ENCODE measurements at regions not wholly inside any gene's neighbourhood (a gene's known extent, or its start where the extent isn't known, plus 50 kb on each side); places are given as distances from the start of the nearest gene placed in this dataset.

DNA sequence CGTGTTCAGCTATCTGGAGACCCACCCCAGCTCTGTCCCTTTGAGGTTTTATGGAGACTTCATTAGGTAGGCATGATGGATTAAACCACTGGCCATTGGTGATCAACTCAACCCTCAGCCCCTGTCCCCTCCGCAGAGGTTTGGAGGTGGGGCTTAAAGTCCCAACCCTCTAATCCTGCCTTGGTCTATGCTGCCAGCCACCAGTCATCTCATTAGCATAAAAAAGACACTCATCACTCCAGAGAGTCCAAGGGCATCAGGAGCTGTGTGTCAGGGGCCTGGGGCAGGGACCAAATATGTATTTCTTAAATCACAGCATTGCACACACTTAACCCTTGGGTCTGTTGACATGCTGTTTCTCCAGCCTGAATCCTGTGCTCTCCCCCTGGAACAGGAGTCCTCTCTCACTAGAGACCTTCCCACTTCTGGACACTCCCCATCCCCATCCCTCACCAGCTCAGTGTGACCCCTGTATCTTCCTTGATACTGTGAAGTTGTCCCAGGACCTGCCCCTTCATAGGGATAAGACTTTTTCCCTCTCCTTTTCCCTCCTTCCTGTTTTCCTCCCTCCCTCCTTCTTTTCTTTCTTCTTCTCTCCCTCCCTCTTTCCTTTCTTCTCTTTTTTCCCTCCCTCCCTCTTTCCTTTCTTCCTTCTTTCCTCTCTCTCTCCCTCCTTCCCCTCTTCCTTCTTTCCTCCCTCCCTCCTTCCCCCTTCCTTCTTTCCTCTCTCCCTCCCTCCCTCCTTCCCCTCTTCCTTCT lies 54.7 kb upstream of the CLMN start:
- H3K9me1 ChIP-seq (ENCODE audit: control insufficient read depth, extremely low read depth, insufficient read depth, low read length) = no peaks in the 10 kb centered on the region
- H3K27me3 ChIP-seq (ENCODE audit: control insufficient read depth, extremely low read depth, insufficient read depth, low read length) = peaks cover 17% of the 10 kb centered on the region
- H3K4me2 ChIP-seq (ENCODE audit: control insufficient read depth, extremely low read depth, insufficient read depth, low read depth, low read length) = no peak overlapping the region
- H3K27ac ChIP-seq (ENCODE audit: control insufficient read depth, insufficient read depth, low read length) = no peak overlapping the region
- no peak overlapping the region for H3K9ac ChIP-seq (ENCODE audit: control insufficient read depth, extremely low read depth, insufficient read depth, low read length)
- no peak for DNase-seq (ENCODE audit: low read depth, low spot score)
- no peaks in the 10 kb centered on the region for H3K4me1 ChIP-seq (ENCODE audit: control insufficient read depth, extremely low read depth, insufficient read depth, low read length)
- FAIRE-seq = no peak
- no peak overlapping the region for H2AFZ ChIP-seq (ENCODE audit: control insufficient read depth, low read length)
- dilution Hi-C loops (cut with MboI; ENCODE audit: extremely low pct_ligation_motif_present, low sequenced_read_pairs) = no loop called here
- no peaks in the 10 kb centered on the region for H3K36me3 ChIP-seq (ENCODE audit: control insufficient read depth in 2 of 2, extremely low read depth in 1 of 2, insufficient read depth in 2 of 2, low read length in 2 of 2)
- H4K20me1 ChIP-seq (ENCODE audit: control insufficient read depth, extremely low read depth, insufficient read depth, low read length) = no peaks in the 10 kb centered on the region
- TF ChIP-seq, protein P1, sequence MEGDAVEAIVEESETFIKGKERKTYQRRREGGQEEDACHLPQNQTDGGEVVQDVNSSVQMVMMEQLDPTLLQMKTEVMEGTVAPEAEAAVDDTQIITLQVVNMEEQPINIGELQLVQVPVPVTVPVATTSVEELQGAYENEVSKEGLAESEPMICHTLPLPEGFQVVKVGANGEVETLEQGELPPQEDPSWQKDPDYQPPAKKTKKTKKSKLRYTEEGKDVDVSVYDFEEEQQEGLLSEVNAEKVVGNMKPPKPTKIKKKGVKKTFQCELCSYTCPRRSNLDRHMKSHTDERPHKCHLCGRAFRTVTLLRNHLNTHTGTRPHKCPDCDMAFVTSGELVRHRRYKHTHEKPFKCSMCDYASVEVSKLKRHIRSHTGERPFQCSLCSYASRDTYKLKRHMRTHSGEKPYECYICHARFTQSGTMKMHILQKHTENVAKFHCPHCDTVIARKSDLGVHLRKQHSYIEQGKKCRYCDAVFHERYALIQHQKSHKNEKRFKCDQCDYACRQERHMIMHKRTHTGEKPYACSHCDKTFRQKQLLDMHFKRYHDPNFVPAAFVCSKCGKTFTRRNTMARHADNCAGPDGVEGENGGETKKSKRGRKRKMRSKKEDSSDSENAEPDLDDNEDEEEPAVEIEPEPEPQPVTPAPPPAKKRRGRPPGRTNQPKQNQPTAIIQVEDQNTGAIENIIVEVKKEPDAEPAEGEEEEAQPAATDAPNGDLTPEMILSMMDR (optimal IDR thresholded peaks at IDR 0.05 in 1 of 3, IDR thresholded peaks at IDR 0.05 in 1 of 3, conservative IDR thresholded peaks at IDR 0.05 in 1 of 3; ENCODE audit: extremely low read depth in 1 of 3, insufficient read depth in 2 of 3, low read length in 3 of 3) = no peak
- no peak for TF ChIP-seq EZH2 (IDR thresholded peaks at IDR 0.05; ENCODE audit: low read length)
- H3K9me3 ChIP-seq (ENCODE audit: control insufficient read depth, low read depth, low read length) = no peaks in the 10 kb centered on the region
- H3K79me2 ChIP-seq (ENCODE audit: control insufficient read depth, insufficient read depth, low read length) = no peaks in the 10 kb centered on the region
- no peak overlapping the region for H3K4me3 ChIP-seq (ENCODE audit: control insufficient read depth in 2 of 3, extremely low read depth in 1 of 3, insufficient read depth in 2 of 3, low read depth in 1 of 3, low read length in 3 of 3)

DNA sequence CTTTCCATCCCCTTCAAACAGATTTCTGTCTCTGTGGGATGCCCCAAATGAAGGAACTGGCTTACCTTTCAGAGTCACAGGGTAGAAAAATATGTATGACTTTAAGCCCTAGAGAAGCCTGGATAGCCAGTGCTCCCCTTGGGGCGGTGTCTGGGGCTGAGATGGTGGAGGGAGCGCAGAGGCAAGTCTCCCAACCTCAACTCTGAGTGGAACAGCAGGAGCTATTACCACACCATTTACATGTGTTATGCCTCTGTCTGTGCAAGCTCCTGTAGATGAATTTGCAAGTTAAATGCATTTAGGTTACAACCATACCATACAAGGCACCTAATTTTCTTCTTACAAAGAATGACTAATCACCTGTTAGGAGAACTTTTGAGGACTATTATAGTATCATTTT lies 50.4 kb upstream of the CLMN start:
- H4K20me1 ChIP-seq (ENCODE audit: control insufficient read depth, extremely low read depth, insufficient read depth, low read length) = no peaks in the 10 kb centered on the region
- FAIRE-seq (no peak), DNase-seq (ENCODE audit: low read depth, low spot score) (no peak)
- H3K9me1 ChIP-seq (ENCODE audit: control insufficient read depth, extremely low read depth, insufficient read depth, low read length) = no peaks in the 10 kb centered on the region
- no peak overlapping the region for H2AFZ ChIP-seq (ENCODE audit: control insufficient read depth, low read length)
- H3K9me3 ChIP-seq (ENCODE audit: control insufficient read depth, low read depth, low read length) = no peaks in the 10 kb centered on the region
- H3K9ac ChIP-seq (ENCODE audit: control insufficient read depth, extremely low read depth, insufficient read depth, low read length) = no peak overlapping the region
- H3K4me1 ChIP-seq (ENCODE audit: control insufficient read depth, extremely low read depth, insufficient read depth, low read length) = peaks cover 16% of the 10 kb centered on the region
- H3K36me3 ChIP-seq (ENCODE audit: control insufficient read depth in 2 of 2, extremely low read depth in 1 of 2, insufficient read depth in 2 of 2, low read length in 2 of 2) = no peaks in the 10 kb centered on the region
- dilution Hi-C loops (cut with MboI; ENCODE audit: extremely low pct_ligation_motif_present, low sequenced_read_pairs) = no loop called here
- H3K27me3 ChIP-seq (ENCODE audit: control insufficient read depth, extremely low read depth, insufficient read depth, low read length) = peaks cover 9% of the 10 kb centered on the region
- H3K79me2 ChIP-seq (ENCODE audit: control insufficient read depth, insufficient read depth, low read length) = no peaks in the 10 kb centered on the region
- H3K4me3 ChIP-seq (ENCODE audit: control insufficient read depth in 2 of 3, extremely low read depth in 1 of 3, insufficient read depth in 2 of 3, low read depth in 1 of 3, low read length in 3 of 3) = no peak overlapping the region
- H3K27ac ChIP-seq (ENCODE audit: control insufficient read depth, insufficient read depth, low read length) = no peak overlapping the region
- no peak overlapping the region for H3K4me2 ChIP-seq (ENCODE audit: control insufficient read depth, extremely low read depth, insufficient read depth, low read depth, low read length)
- TF ChIP-seq, protein P1 (optimal IDR thresholded peaks at IDR 0.05 in 1 of 3, IDR thresholded peaks at IDR 0.05 in 1 of 3, conservative IDR thresholded peaks at IDR 0.05 in 1 of 3; ENCODE audit: extremely low read depth in 1 of 3, insufficient read depth in 2 of 3, low read length in 3 of 3) = no peak
- no peak for TF ChIP-seq EZH2 (IDR thresholded peaks at IDR 0.05; ENCODE audit: low read length)

All from keratinocyte (primary cell).